Choroid plexus epithelial cell (primary cell): ENCODE measurements at regions not wholly inside any gene's neighbourhood (a gene's known extent, or its start where the extent isn't known, plus 50 kb on each side); places are given as distances from the start of the nearest gene placed in this dataset.

Experiments used
- DNase-seq: peaks from one replicate; pipeline ENCODE4 v3.0.0-alpha.2; 2010; ENCODE audit warnings: low read depth
- H3K4me3 ChIP-seq: 2 replicates; pipeline ENCODE4 v1.5.1; 2011; ENCODE audit warnings: low read depth, mild to moderate bottlenecking, control low read depth, low read length, moderate library complexity
- CTCF ChIP-seq: conservative IDR thresholded peaks from 2 replicates; pipeline ENCODE4 v1.5.1; 2011; ENCODE audit warnings: low read depth, mild to moderate bottlenecking, control low read depth, inconsistent platforms, low read length, moderate library complexity

GRCh38 chr15:53869044-53869805 is 109.0 kb upstream of the UNC13C start:
- DNase-seq, result no peak
- H3K4me3 ChIP-seq, result no peak overlapping the region
- peak; percentile 6 for TF ChIP-seq CTCF

GRCh38 chr15:53862386-53862785 is 102.9 kb upstream of the WDR72 start:
- DNase-seq, result no peak
- no peak for TF ChIP-seq CTCF
- H3K4me3 ChIP-seq, result no peak overlapping the region

- H3K4me3 ChIP-seq, result no peak overlapping the region
- TF ChIP-seq CTCF, result no peak
- no peak for DNase-seq
Observed at GRCh38 chr15:53861792-53862191, 102.3 kb upstream of the WDR72 start.

GRCh38 chr15:53851110-53851848 is 91.8 kb upstream of the WDR72 start:
- no peak for DNase-seq
- no peak overlapping the region for H3K4me3 ChIP-seq
- TF ChIP-seq CTCF, result no peak

DNA sequence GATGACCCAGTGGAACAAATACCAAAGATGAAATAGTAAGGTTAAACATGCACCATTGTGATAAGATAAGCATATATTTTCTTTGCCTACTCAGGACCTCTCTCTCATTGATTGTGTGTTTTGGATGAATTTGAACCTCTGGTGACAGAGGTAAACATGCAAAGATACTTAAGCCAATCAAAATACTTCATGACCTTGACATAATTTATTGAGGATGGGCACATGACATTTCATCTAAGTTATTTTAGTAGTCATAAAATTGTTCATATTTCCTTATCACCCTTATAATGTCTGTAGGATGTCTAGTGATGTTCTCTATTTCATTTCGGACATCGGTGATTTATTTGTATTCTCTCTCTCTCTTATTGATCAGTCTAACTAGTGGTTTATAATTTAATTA is 88.3 kb upstream of the WDR72 start:
- no peak overlapping the region for H3K4me3 ChIP-seq
- DNase-seq, result no peak
- TF ChIP-seq CTCF, result no peak

GRCh38 chr15:53844634-53845033 is 85.2 kb upstream of the WDR72 start:
- no peak overlapping the region for H3K4me3 ChIP-seq
- no peak for TF ChIP-seq CTCF
- DNase-seq, result no peak
